ENCODE measurements at regions not wholly inside any gene's neighbourhood (a gene's known extent, or its start where the extent isn't known, plus 50 kb on each side); places are given as distances from the start of the nearest gene placed in this dataset.
"Not testable (repeated sequence)": the region's sequence is repeated elsewhere in the genome, so short reads cannot be mapped to it uniquely, and the experiment has no call there.

DNA sequence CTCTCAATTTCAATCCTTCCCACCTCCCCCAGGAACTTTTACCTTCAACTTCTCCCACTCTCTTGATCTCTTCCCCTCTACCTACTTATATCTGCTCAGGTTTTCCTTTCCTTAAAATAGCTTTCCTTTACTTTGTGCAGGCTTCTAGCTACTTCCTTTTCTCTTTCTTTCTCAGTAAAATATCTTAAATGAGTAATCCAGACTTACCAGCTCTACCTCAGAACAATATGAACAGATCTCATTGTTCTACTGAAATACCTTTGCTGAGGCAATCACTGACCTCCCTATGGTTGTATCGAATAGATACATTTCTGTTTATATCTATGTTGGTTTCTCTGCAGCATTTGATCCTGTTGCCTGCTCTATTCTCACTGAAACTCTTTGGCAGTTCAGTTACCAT lies 86.7 kb upstream of the WDR44 start:
- H3K27ac ChIP-seq (ENCODE audit: low read depth, low read length), result no peak overlapping the region
- H3K4me2 ChIP-seq (ENCODE audit: low read length), result no peak overlapping the region
- no peak overlapping the region for H2BK15ac ChIP-seq (replicated peaks; ENCODE audit: low read depth)
- no peak overlapping the region for H3K4ac ChIP-seq (ENCODE audit: low read depth, low read length)
- H3K4me3 ChIP-seq (ENCODE audit: low read length), result no peak overlapping the region
- no peaks in the 10 kb centered on the region for H3K27me3 ChIP-seq (ENCODE audit: insufficient read depth, low read length, poor library complexity)
- H2BK120ac ChIP-seq (ENCODE audit: low read depth, low read length), result no peak overlapping the region
- no peaks in the 10 kb centered on the region for H3K79me2 ChIP-seq (ENCODE audit: control insufficient read depth, insufficient read depth, low read length)
- H4K8ac ChIP-seq (ENCODE audit: low read depth, low read length), result no peak overlapping the region
- no peak overlapping the region for H3K23ac ChIP-seq (ENCODE audit: low read length)
- H2AK5ac ChIP-seq (ENCODE audit: low read length), result no peak overlapping the region
- no CpG with 5 or more reads among the region's 1 CpG for whole genome bisulfite sequencing (ENCODE audit: extremely low coverage, insufficient coverage, low lambda C conversion rate)
- no peak for DNase-seq
- no peaks in the 10 kb centered on the region for H3K79me1 ChIP-seq (ENCODE audit: low read length)
- no peaks in the 10 kb centered on the region for H3K4me1 ChIP-seq (ENCODE audit: control insufficient read depth, low read depth, low read length)
- no peak overlapping the region for H2BK5ac ChIP-seq (ENCODE audit: low read length)
- no peaks in the 10 kb centered on the region for H3K36me3 ChIP-seq (ENCODE audit: control insufficient read depth, insufficient read depth, low read length)
- no peak overlapping the region for H3K56ac ChIP-seq (ENCODE audit: low read length)
- no peak overlapping the region for H4K5ac ChIP-seq (ENCODE audit: low read length)
- no peak overlapping the region for H3K9ac ChIP-seq (ENCODE audit: low read length)
- no peak overlapping the region for H3K18ac ChIP-seq (ENCODE audit: low read length)

DNA sequence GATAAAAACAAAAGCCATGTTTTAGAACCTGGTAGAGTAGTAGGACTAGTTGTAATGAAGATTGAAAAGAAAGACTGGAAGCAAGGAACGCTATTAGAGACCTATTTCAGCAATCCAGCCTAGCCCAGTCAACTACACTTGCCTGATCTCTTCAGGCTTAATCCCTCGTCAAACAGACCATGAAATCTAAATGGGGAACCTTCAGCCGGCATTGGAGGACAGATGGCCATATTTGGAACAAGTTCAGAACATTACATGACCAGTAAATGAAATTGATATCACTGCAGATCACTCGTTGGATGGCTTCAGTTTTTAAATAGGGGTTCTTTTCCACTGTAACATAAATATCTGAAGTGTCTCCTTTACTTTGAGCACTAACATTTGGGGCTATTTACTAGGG lies 84.8 kb upstream of the WDR44 start:
- H3K36me3 ChIP-seq (ENCODE audit: control insufficient read depth, insufficient read depth, low read length), result no peaks in the 10 kb centered on the region
- no peaks in the 10 kb centered on the region for H3K79me2 ChIP-seq (ENCODE audit: control insufficient read depth, insufficient read depth, low read length)
- no peak overlapping the region for H3K4ac ChIP-seq (ENCODE audit: low read depth, low read length)
- no peak overlapping the region for H4K5ac ChIP-seq (ENCODE audit: low read length)
- no peak overlapping the region for H2AK5ac ChIP-seq (ENCODE audit: low read length)
- WGBS (ENCODE audit: extremely low coverage, insufficient coverage, low lambda C conversion rate), result no CpG with 5 or more reads among the region's 4 CpGs
- no peak overlapping the region for H3K4me2 ChIP-seq (ENCODE audit: low read length)
- no peaks in the 10 kb centered on the region for H3K79me1 ChIP-seq (ENCODE audit: low read length)
- H3K4me1 ChIP-seq (ENCODE audit: control insufficient read depth, low read depth, low read length), result no peaks in the 10 kb centered on the region
- no peak overlapping the region for H2BK120ac ChIP-seq (ENCODE audit: low read depth, low read length)
- no peak overlapping the region for H3K23ac ChIP-seq (ENCODE audit: low read length)
- H3K18ac ChIP-seq (ENCODE audit: low read length), result no peak overlapping the region
- H3K27me3 ChIP-seq (ENCODE audit: insufficient read depth, low read length, poor library complexity), result no peaks in the 10 kb centered on the region
- H3K4me3 ChIP-seq (ENCODE audit: low read length), result no peak overlapping the region
- no peak for DNase-seq
- no peak overlapping the region for H3K27ac ChIP-seq (ENCODE audit: low read depth, low read length)
- H3K56ac ChIP-seq (ENCODE audit: low read length), result no peak overlapping the region
- H4K8ac ChIP-seq (ENCODE audit: low read depth, low read length), result no peak overlapping the region
- H2BK15ac ChIP-seq (replicated peaks; ENCODE audit: low read depth), result no peak overlapping the region
- no peak overlapping the region for H3K9ac ChIP-seq (ENCODE audit: low read length)
- H2BK5ac ChIP-seq (ENCODE audit: low read length), result no peak overlapping the region

DNA sequence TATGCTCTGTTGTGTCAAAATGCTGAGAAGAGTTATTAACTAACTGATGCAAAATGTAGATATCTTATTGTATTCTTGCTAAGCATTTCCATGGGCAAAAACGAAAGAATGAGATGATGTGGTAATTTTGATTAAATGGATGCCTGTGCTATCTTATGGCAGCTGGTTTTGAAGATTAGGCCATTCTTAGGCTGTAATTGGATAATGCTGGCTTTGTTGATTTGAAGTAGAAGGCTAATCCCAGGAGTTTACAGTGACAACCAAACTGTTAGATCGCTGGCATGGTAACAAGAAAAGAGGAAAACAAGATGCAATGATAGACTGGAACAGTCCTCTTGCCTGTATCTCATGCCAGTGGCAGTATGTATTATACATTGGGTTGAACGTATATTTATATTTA lies 74.1 kb upstream of the WDR44 start:
- no peak overlapping the region for H3K4me3 ChIP-seq (ENCODE audit: low read length)
- no CpG with 5 or more reads among the region's 3 CpGs for WGBS (ENCODE audit: extremely low coverage, insufficient coverage, low lambda C conversion rate)
- H4K5ac ChIP-seq (ENCODE audit: low read length), result no peak overlapping the region
- no peak overlapping the region for H3K56ac ChIP-seq (ENCODE audit: low read length)
- H3K4ac ChIP-seq (ENCODE audit: low read depth, low read length), result no peak overlapping the region
- no peaks in the 10 kb centered on the region for H3K27me3 ChIP-seq (ENCODE audit: insufficient read depth, low read length, poor library complexity)
- H3K18ac ChIP-seq (ENCODE audit: low read length), result no peak overlapping the region
- H4K8ac ChIP-seq (ENCODE audit: low read depth, low read length), result no peak overlapping the region
- DNase-seq, result peak; percentile 89
- H3K36me3 ChIP-seq (ENCODE audit: control insufficient read depth, insufficient read depth, low read length), result no peaks in the 10 kb centered on the region
- no peak overlapping the region for H2BK5ac ChIP-seq (ENCODE audit: low read length)
- no peak overlapping the region for H2AK5ac ChIP-seq (ENCODE audit: low read length)
- H3K9ac ChIP-seq (ENCODE audit: low read length), result no peak overlapping the region
- no peak overlapping the region for H3K4me2 ChIP-seq (ENCODE audit: low read length)
- no peaks in the 10 kb centered on the region for H3K79me1 ChIP-seq (ENCODE audit: low read length)
- no peak overlapping the region for H3K27ac ChIP-seq (ENCODE audit: low read depth, low read length)
- H2BK15ac ChIP-seq (replicated peaks; ENCODE audit: low read depth), result no peak overlapping the region
- no peaks in the 10 kb centered on the region for H3K4me1 ChIP-seq (ENCODE audit: control insufficient read depth, low read depth, low read length)
- no peaks in the 10 kb centered on the region for H3K79me2 ChIP-seq (ENCODE audit: control insufficient read depth, insufficient read depth, low read length)
- no peak overlapping the region for H2BK120ac ChIP-seq (ENCODE audit: low read depth, low read length)
- H3K23ac ChIP-seq (ENCODE audit: low read length), result no peak overlapping the region

DNA sequence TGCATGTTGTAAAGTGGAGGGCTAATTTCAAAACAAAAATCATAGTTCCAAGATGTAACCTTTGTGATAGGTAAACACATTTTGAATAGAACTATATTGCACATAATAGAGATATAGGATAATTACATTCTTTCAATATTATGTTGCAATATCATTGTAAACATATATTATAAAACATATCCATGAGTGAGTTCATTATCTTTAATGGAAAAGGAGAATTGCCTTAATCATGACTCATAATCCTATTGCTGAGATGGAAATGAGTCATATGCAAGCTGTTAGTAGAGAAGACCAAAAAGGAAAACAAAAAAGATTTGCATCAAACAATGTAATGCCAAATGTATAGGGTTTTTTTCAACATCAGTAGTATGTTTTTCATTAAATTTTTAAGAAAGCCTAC lies 73.7 kb upstream of the WDR44 start:
- Histone ChIP-seq H4K5ac (ENCODE audit: low read length) (no peak overlapping the region), H3K4me3 (ENCODE audit: low read length) (no peak overlapping the region), H3K23ac (ENCODE audit: low read length) (no peak overlapping the region), H3K36me3 (ENCODE audit: control insufficient read depth, insufficient read depth, low read length) (no peaks in the 10 kb centered on the region), H3K9ac (ENCODE audit: low read length) (no peak overlapping the region), H3K4ac (ENCODE audit: low read depth, low read length) (no peak overlapping the region), H2BK5ac (ENCODE audit: low read length) (no peak overlapping the region), H3K4me2 (ENCODE audit: low read length) (no peak overlapping the region), H3K56ac (ENCODE audit: low read length) (no peak overlapping the region), H3K79me1 (ENCODE audit: low read length) (no peaks in the 10 kb centered on the region), H3K27me3 (ENCODE audit: insufficient read depth, low read length, poor library complexity) (no peaks in the 10 kb centered on the region), H3K27ac (ENCODE audit: low read depth, low read length) (no peak overlapping the region), H3K4me1 (ENCODE audit: control insufficient read depth, low read depth, low read length) (no peaks in the 10 kb centered on the region), H3K79me2 (ENCODE audit: control insufficient read depth, insufficient read depth, low read length) (no peaks in the 10 kb centered on the region), H2AK5ac (ENCODE audit: low read length) (no peak overlapping the region), H2BK120ac (ENCODE audit: low read depth, low read length) (no peak overlapping the region), H2BK15ac (replicated peaks; ENCODE audit: low read depth) (no peak overlapping the region), H3K18ac (ENCODE audit: low read length) (no peak overlapping the region), H4K8ac (ENCODE audit: low read depth, low read length) (no peak overlapping the region)
- no peak for DNase-seq

DNA sequence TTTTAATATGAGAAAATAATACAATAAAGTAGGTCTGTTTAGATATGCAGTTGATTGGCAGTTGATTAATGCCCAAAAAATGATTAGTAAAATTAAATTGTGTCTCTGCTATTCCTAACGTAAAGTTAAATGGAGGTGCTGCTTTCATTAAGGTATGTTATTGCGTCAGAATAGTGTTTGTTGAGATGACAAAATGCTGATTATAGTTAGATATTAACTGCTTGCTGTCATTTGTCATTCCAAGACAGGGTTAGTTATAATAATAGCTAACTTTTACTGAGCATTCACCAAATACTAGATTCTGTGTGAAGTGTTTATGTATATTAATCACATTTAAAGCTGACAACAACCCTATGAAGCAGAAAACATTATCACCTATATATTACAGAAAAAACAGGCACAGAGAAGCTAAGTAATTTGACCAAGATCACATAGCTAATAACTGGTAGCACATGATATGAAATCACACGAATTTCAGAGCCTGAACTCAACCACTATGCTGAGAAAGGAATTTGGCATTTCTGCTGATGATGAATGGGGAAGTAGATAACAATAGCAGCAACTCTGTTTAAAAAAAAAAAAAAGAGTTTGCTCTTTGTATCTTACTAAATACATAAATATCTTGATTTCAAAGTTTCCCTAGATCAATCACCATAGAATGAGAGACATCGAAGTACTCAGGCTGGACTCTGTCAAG lies 59.7 kb upstream of the WDR44 start:
- H3K79me2 ChIP-seq (ENCODE audit: control insufficient read depth, insufficient read depth, low read length), result no peaks in the 10 kb centered on the region
- no peak for DNase-seq
- no peaks in the 10 kb centered on the region for H3K4me1 ChIP-seq (ENCODE audit: control insufficient read depth, low read depth, low read length)
- no peaks in the 10 kb centered on the region for H3K36me3 ChIP-seq (ENCODE audit: control insufficient read depth, insufficient read depth, low read length)
- no peaks in the 10 kb centered on the region for H3K27me3 ChIP-seq (ENCODE audit: insufficient read depth, low read length, poor library complexity)
- H3K23ac ChIP-seq (ENCODE audit: low read length), result no peak overlapping the region
- WGBS (ENCODE audit: extremely low coverage, insufficient coverage, low lambda C conversion rate), result no CpG with 5 or more reads among the region's 4 CpGs
- H2BK15ac ChIP-seq (replicated peaks; ENCODE audit: low read depth), result no peak overlapping the region
- H2BK5ac ChIP-seq (ENCODE audit: low read length), result no peak overlapping the region
- H3K27ac ChIP-seq (ENCODE audit: low read depth, low read length), result no peak overlapping the region
- H3K4me2 ChIP-seq (ENCODE audit: low read length), result no peak overlapping the region
- H2AK5ac ChIP-seq (ENCODE audit: low read length), result no peak overlapping the region
- no peak overlapping the region for H4K8ac ChIP-seq (ENCODE audit: low read depth, low read length)
- H4K5ac ChIP-seq (ENCODE audit: low read length), result no peak overlapping the region
- no peak overlapping the region for H3K18ac ChIP-seq (ENCODE audit: low read length)
- H3K79me1 ChIP-seq (ENCODE audit: low read length), result no peaks in the 10 kb centered on the region
- no peak overlapping the region for H3K56ac ChIP-seq (ENCODE audit: low read length)
- no peak overlapping the region for H3K9ac ChIP-seq (ENCODE audit: low read length)
- H3K4ac ChIP-seq (ENCODE audit: low read depth, low read length), result no peak overlapping the region
- H3K4me3 ChIP-seq (ENCODE audit: low read length), result no peak overlapping the region
- H2BK120ac ChIP-seq (ENCODE audit: low read depth, low read length), result no peak overlapping the region

DNA sequence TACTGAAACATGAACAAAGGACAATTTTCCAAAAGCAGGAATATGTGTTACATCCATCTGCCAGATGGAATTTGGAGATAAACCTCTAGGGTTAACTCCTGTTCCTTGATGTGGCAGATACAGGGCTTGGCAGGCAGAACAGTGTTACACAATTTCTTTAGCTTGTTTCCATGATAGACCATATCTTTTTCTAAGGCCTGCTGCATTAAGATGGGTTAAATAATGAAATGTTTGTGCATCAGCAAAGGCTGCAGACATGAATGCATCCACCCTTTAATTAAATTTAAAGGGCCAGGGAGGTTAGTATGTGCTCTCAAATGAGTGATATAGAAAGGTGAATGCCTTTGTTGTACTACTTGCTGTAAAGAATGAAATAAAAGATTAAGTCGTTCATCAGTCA lies 50.1 kb upstream of the WDR44 start:
- not testable (repeated sequence) for H3K27me3 ChIP-seq (ENCODE audit: insufficient read depth, low read length, poor library complexity); H2BK120ac ChIP-seq (ENCODE audit: low read depth, low read length); H2BK5ac ChIP-seq (ENCODE audit: low read length); H3K4me2 ChIP-seq (ENCODE audit: low read length); H4K5ac ChIP-seq (ENCODE audit: low read length); H3K4me1 ChIP-seq (ENCODE audit: control insufficient read depth, low read depth, low read length); H3K56ac ChIP-seq (ENCODE audit: low read length); H2BK15ac ChIP-seq (replicated peaks; ENCODE audit: low read depth); H3K23ac ChIP-seq (ENCODE audit: low read length); H3K27ac ChIP-seq (ENCODE audit: low read depth, low read length); DNase-seq; H3K18ac ChIP-seq (ENCODE audit: low read length); H3K9ac ChIP-seq (ENCODE audit: low read length); H3K36me3 ChIP-seq (ENCODE audit: control insufficient read depth, insufficient read depth, low read length); H2AK5ac ChIP-seq (ENCODE audit: low read length); H3K79me1 ChIP-seq (ENCODE audit: low read length); H3K4ac ChIP-seq (ENCODE audit: low read depth, low read length); H4K8ac ChIP-seq (ENCODE audit: low read depth, low read length); H3K79me2 ChIP-seq (ENCODE audit: control insufficient read depth, insufficient read depth, low read length); H3K4me3 ChIP-seq (ENCODE audit: low read length)
- no CpG with 5 or more reads among the region's 1 CpG for WGBS (ENCODE audit: extremely low coverage, insufficient coverage, low lambda C conversion rate)

Data from mesendoderm (in vitro differentiated cells).